PFSK-1 (cell line): ENCODE measurements at regions not wholly inside any gene's neighbourhood (a gene's known extent, or its start where the extent isn't known, plus 50 kb on each side); places are given as distances from the start of the nearest gene placed in this dataset.

Experiments
- FOXP2 ChIP-seq: optimal IDR thresholded peaks from 2 replicates; pipeline ENCODE3; 2011; ENCODE audit warnings: borderline replicate concordance, control low read depth, inconsistent platforms; ENCODE audit not compliant: insufficient read depth; ENCODE audit errors: extremely low read length, extremely low read depth
- POLR2AphosphoS5 ChIP-seq: IDR thresholded peaks from 2 replicates; pipeline ENCODE4 v1.6.1; 2012; ENCODE audit warnings: low read depth, mild to moderate bottlenecking, control low read depth, low read length, moderate library complexity
- REST ChIP-seq, 2 experiments: IDR thresholded peaks; 2 replicates each; pipeline versions ENCODE4 v1.6.1 to v1.8.0; 2011 to 2012; ENCODE audit warnings: low read depth in 2 of 2, low read length in 2 of 2, control low read depth in 1 of 2, inconsistent platforms in 1 of 2, mild to moderate bottlenecking in 1 of 2, moderate library complexity in 1 of 2; ENCODE audit not compliant: insufficient read depth in 1 of 2
- SIN3A ChIP-seq: IDR thresholded peaks from 2 replicates; pipeline ENCODE4 v1.6.1; 2012; ENCODE audit warnings: mild to moderate bottlenecking, low read length, moderate library complexity, borderline replicate concordance; ENCODE audit not compliant: insufficient read depth
- TAF1 ChIP-seq: IDR thresholded peaks from 2 replicates; pipeline ENCODE4 v1.6.1; 2012; ENCODE audit warnings: low read length, control low read depth, borderline replicate concordance; ENCODE audit not compliant: insufficient read depth

DNA sequence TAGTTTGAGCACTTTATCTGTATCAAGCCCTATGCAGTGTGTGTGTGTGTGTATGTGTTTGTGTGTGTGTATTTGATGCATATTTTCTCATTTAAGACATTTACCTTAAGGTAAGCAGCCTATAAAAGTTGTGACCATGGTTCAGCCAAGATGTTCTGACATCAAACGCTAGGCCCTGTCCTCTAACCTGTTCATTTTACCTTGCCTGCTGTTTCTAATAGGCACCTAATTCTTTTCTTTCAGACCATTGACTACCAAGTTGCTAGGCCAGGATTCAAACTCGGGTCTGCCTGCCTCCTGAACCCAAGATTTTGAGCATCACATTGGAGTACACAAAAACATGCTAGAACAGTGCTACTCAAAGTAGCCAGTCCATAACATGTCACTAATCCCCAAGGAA lies 274.5 kb downstream of the PLK2 start:
- TF ChIP-seq POLR2AphosphoS5 (no peak), SIN3A (no peak), FOXP2 (no peak), REST (IDR thresholded peaks at IDR 0.05; ENCODE audit: insufficient read depth in 1 of 2, low read depth in 2 of 2, low read length in 2 of 2) (no peak)

DNA sequence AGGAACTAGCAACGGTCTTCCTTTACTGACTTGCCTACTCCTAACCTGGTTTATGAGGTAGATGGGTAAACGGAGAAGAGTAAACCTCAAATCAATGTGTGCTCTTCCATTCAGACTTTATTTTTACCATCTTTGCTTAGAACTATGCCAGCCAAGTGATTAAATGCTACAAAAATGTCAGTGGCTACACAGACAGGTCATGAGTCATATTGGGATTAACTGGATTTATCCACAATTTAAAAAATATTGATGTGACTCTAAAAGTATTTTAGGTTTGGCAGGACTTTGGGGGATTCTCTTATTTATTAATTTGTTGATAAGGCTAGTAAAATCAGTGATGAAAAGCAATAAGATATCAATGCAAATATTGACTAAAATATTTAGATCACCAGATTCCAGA lies 275.0 kb downstream of the PLK2 start:
- no peak for TF ChIP-seq REST (IDR thresholded peaks at IDR 0.05; ENCODE audit: insufficient read depth in 1 of 2, low read depth in 2 of 2, low read length in 2 of 2)
- no peak for TF ChIP-seq POLR2AphosphoS5
- TF ChIP-seq FOXP2, result no peak
- no peak for TF ChIP-seq SIN3A
- no peak for TF ChIP-seq TAF1

GRCh38 chr5:58183786-58184085 lies 276.1 kb downstream of the PLK2 start:
- TF ChIP-seq FOXP2 (no peak), TAF1 (no peak), SIN3A (no peak), POLR2AphosphoS5 (no peak), REST (IDR thresholded peaks at IDR 0.05; ENCODE audit: insufficient read depth in 1 of 2, low read depth in 2 of 2, low read length in 2 of 2) (no peak)

GRCh38 chr5:58183078-58183785 lies 276.7 kb downstream of the PLK2 start:
- TF ChIP-seq POLR2AphosphoS5 (no peak), TAF1 (no peak), SIN3A (no peak), REST (IDR thresholded peaks at IDR 0.05; ENCODE audit: insufficient read depth in 1 of 2, low read depth in 2 of 2, low read length in 2 of 2) (no peak), FOXP2 (no peak)

DNA sequence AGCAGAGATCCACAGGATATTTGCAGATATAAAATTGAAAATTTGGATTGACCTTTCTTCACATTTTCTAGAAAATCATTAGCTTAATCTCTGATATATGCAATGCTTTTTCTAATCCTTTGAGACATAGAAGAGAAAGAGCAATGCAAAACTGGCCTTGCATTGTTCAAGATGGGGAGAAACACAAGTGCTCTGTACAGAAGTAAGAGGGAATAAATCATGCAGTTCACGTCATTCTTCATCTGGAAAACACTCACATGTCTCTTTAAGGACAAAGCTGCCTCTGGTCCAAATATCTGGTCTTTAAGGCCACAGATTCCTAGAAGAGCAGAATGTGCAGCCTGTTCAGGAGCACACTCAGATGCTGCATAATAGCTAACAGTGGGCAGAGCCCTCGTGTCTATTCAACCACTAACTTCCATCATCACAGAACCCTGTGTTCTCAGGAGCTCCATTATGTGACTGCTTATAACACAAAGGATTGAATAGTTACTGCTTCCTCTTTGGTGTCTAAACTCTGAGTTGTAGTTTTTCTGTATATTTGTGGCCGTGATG lies 277.5 kb downstream of the PLK2 start:
- TF ChIP-seq POLR2AphosphoS5 (no peak), REST (IDR thresholded peaks at IDR 0.05; ENCODE audit: insufficient read depth in 1 of 2, low read depth in 2 of 2, low read length in 2 of 2) (no peak), SIN3A (no peak), TAF1 (no peak), FOXP2 (no peak)
